AG04450 (cell line): ENCODE measurements at regions not wholly inside any gene's neighbourhood (a gene's known extent, or its start where the extent isn't known, plus 50 kb on each side); places are given as distances from the start of the nearest gene placed in this dataset.

Source experiments
- CTCF ChIA-PET: fragments of 300-600, 350-600 bp; formaldehyde crosslinking; extraction: SDS; loops from one replicate; lab custom pipeline; 2022; ENCODE audit warnings: antibody characterized with exemption, inconsistent platforms; lab: Charles Lee
- POLR2A ChIA-PET: fragments of 350-600 bp; formaldehyde crosslinking; extraction: SDS; loops from one replicate; lab custom pipeline; 2021; ENCODE audit warnings: antibody characterized with exemption, inconsistent platforms; lab: Yijun Ruan, JAX
- DNase-seq: peaks from one replicate; pipeline ENCODE4 v3.0.0-alpha.2; 2011; ENCODE audit warnings: low read depth, low spot score
- H3K27ac ChIP-seq: one replicate; pipeline ENCODE4 v1.5.1; 2012; ENCODE audit warnings: low read depth, low read length, control low read depth
- H3K27me3 ChIP-seq: one replicate; pipeline ENCODE4 v1.6.0; 2012; ENCODE audit warnings: low read length; ENCODE audit not compliant: control insufficient read depth, insufficient read depth
- H3K4me3 ChIP-seq: 2 replicates; pipeline ENCODE4 v1.5.1; 2011; ENCODE audit warnings: mild to moderate bottlenecking, low read depth, low read length, control low read depth
- H3K9me3 ChIP-seq: 2 replicates; pipeline ENCODE4 v1.5.1; 2012; ENCODE audit warnings: low read length; ENCODE audit not compliant: control insufficient read depth, insufficient read depth
- TF ChIP-seq, protein P1 (sequence below): IDR thresholded peaks from 2 replicates; pipeline ENCODE4 v1.5.1; 2011; ENCODE audit warnings: low read depth, low read length, control low read depth, inconsistent platforms

GRCh38 chr16:60279061-60279665, 1545.0 kb upstream of the GOT2 start:
- CTCF ChIA-PET = no interaction called here
- H3K4me3 ChIP-seq = no peak overlapping the region
- no peak overlapping the region for H3K27ac ChIP-seq
- POLR2A ChIA-PET = no interaction called here
- H3K9me3 ChIP-seq = peaks cover 5% of the 10 kb centered on the region
- TF ChIP-seq, protein P1, sequence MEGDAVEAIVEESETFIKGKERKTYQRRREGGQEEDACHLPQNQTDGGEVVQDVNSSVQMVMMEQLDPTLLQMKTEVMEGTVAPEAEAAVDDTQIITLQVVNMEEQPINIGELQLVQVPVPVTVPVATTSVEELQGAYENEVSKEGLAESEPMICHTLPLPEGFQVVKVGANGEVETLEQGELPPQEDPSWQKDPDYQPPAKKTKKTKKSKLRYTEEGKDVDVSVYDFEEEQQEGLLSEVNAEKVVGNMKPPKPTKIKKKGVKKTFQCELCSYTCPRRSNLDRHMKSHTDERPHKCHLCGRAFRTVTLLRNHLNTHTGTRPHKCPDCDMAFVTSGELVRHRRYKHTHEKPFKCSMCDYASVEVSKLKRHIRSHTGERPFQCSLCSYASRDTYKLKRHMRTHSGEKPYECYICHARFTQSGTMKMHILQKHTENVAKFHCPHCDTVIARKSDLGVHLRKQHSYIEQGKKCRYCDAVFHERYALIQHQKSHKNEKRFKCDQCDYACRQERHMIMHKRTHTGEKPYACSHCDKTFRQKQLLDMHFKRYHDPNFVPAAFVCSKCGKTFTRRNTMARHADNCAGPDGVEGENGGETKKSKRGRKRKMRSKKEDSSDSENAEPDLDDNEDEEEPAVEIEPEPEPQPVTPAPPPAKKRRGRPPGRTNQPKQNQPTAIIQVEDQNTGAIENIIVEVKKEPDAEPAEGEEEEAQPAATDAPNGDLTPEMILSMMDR = no peak
- no peak for DNase-seq
- no peaks in the 10 kb centered on the region for H3K27me3 ChIP-seq

- TF ChIP-seq, protein P1 = no peak
- Histone ChIP-seq H3K27me3 (no peaks in the 10 kb centered on the region), H3K4me3 (no peak overlapping the region), H3K9me3 (no peaks in the 10 kb centered on the region; the same call in 1 of the 2 replicates), H3K27ac (no peak overlapping the region)
- no peak for DNase-seq
- CTCF ChIA-PET = no interaction called here
- POLR2A ChIA-PET = no interaction called here
Measured at GRCh38 chr16:60274431-60275019, 1540.4 kb upstream of the GOT2 start.

DNA sequence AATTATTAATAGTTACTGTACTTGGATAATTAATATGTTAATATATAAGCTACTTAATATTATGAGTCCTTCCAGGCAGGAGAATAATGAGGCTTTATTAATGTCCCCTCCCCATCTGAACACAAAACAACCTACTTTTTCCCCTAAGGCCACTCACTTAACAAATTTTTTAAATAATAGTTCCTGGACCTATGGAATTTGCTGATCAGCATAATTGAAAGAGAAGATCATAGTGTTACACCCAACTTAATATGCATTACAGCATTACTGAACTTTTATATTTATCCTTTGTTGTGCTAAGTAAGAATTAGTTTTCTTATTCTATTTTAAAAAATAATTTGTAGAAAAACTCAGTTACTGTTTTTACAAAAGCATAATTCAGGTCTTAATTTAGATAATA, 1537.7 kb upstream of the GOT2 start:
- POLR2A ChIA-PET = no interaction called here
- no peak overlapping the region for H3K4me3 ChIP-seq
- no peak overlapping the region for H3K27ac ChIP-seq
- TF ChIP-seq, protein P1 = no peak
- no peaks in the 10 kb centered on the region; the same call in 1 of the 2 replicates for H3K9me3 ChIP-seq
- no peak for DNase-seq
- CTCF ChIA-PET = no interaction called here
- H3K27me3 ChIP-seq = no peaks in the 10 kb centered on the region

GRCh38 chr16:60271025-60271771, 1537.1 kb upstream of the GOT2 start:
- Histone ChIP-seq H3K27ac (no peak overlapping the region), H3K27me3 (no peaks in the 10 kb centered on the region), H3K4me3 (no peak overlapping the region), H3K9me3 (no peaks in the 10 kb centered on the region; the same call in 1 of the 2 replicates)
- TF ChIP-seq, protein P1 = no peak
- CTCF ChIA-PET = no interaction called here
- DNase-seq = no peak
- POLR2A ChIA-PET = no interaction called here

GRCh38 chr16:60261425-60261824, 1527.3 kb upstream of the GOT2 start:
- H3K4me3 ChIP-seq = no peak overlapping the region
- ChIA-PET POLR2A (no interaction called here), CTCF (no interaction called here)
- no peak for DNase-seq
- TF ChIP-seq, protein P1 = no peak
- H3K27ac ChIP-seq = no peak overlapping the region
- H3K9me3 ChIP-seq = peaks cover 7% of the 10 kb centered on the region; the same call in 1 of the 2 replicates
- no peaks in the 10 kb centered on the region for H3K27me3 ChIP-seq
